ENCODE measurements at regions not wholly inside any gene's neighbourhood (a gene's known extent, or its start where the extent isn't known, plus 50 kb on each side); places are given as distances from the start of the nearest gene placed in this dataset.

GRCh38 chr11:15875943-15876342 lies 480.4 kb downstream of the SOX6 start:
- H3K4me1 ChIP-seq (ENCODE audit: insufficient read depth, low read length), result no peaks in the 10 kb centered on the region
- H4K20me1 ChIP-seq (ENCODE audit: low read length), result no peaks in the 10 kb centered on the region
- intact Hi-C loops (cut with micrococcal nuclease), result no loop called here
- H3K9me3 ChIP-seq (ENCODE audit: low read length), result no peaks in the 10 kb centered on the region
- no peak overlapping the region for H3K4me3 ChIP-seq (ENCODE audit: low read length)
- H3K4me2 ChIP-seq (ENCODE audit: low read length), result no peak overlapping the region
- CTCF ChIA-PET, result no interaction called here
- H3F3A ChIP-seq (ENCODE audit: low read length, unreplicated experiment), result no peaks in the 10 kb centered on the region
- H2AFZ ChIP-seq (ENCODE audit: low read length), result no peak overlapping the region
- no peak overlapping the region for H3K27ac ChIP-seq (ENCODE audit: low read length)
- ATAC-seq, result no peak
- no peak overlapping the region for H3K9ac ChIP-seq (ENCODE audit: low read length)
- no peak for DNase-seq
- no TSS peak for BruUV-seq (replicated peaks)
- no peaks in the 10 kb centered on the region for H3K79me2 ChIP-seq (ENCODE audit: low read length)
- H3K27me3 ChIP-seq (ENCODE audit: low read length), result no peaks in the 10 kb centered on the region
- H3K36me3 ChIP-seq (ENCODE audit: low read depth, low read length), result no peaks in the 10 kb centered on the region
- TF ChIP-seq EZH2 (IDR thresholded peaks at IDR 0.05; ENCODE audit: low read length, unreplicated experiment) (no peak), CTCF (conservative IDR thresholded peaks at IDR 0.05; ENCODE audit: low read depth, low read length) (no peak), EZH2phosphoT487 (IDR thresholded peaks at IDR 0.05; ENCODE audit: borderline replicate concordance, low read length) (no peak)
- H3K9me2 ChIP-seq (replicated peaks; ENCODE audit: low read length), result no peaks in the 10 kb centered on the region
- POLR2A ChIA-PET (ENCODE audit: unreplicated experiment), result no interaction called here

GRCh38 chr11:15878756-15879155 lies 477.6 kb downstream of the SOX6 start:
- Histone ChIP-seq H3K4me2 (ENCODE audit: low read length) (no peak overlapping the region), H3K27ac (ENCODE audit: low read length) (no peak overlapping the region), H3K36me3 (ENCODE audit: low read depth, low read length) (no peaks in the 10 kb centered on the region), H3K9me2 (replicated peaks; ENCODE audit: low read length) (no peaks in the 10 kb centered on the region), H2AFZ (ENCODE audit: low read length) (no peak overlapping the region), H3K4me1 (ENCODE audit: insufficient read depth, low read length) (no peaks in the 10 kb centered on the region), H3K27me3 (ENCODE audit: low read length) (no peaks in the 10 kb centered on the region; the same call in 1 of the 2 replicates), H3K79me2 (ENCODE audit: low read length) (no peaks in the 10 kb centered on the region), H3K4me3 (ENCODE audit: low read length) (no peak overlapping the region), H3F3A (ENCODE audit: low read length, unreplicated experiment) (no peaks in the 10 kb centered on the region), H4K20me1 (ENCODE audit: low read length) (no peaks in the 10 kb centered on the region), H3K9me3 (ENCODE audit: low read length) (no peaks in the 10 kb centered on the region), H3K9ac (ENCODE audit: low read length) (no peak overlapping the region)
- CTCF ChIA-PET, result no interaction called here
- no TSS peak for BruUV-seq (replicated peaks)
- no peak for DNase-seq
- TF ChIP-seq EZH2phosphoT487 (IDR thresholded peaks at IDR 0.05; ENCODE audit: borderline replicate concordance, low read length) (no peak), EZH2 (IDR thresholded peaks at IDR 0.05; ENCODE audit: low read length, unreplicated experiment) (no peak), CTCF (conservative IDR thresholded peaks at IDR 0.05; ENCODE audit: low read depth, low read length) (no peak)
- ATAC-seq, result no peak
- POLR2A ChIA-PET (ENCODE audit: unreplicated experiment), result no interaction called here
- intact Hi-C loops (cut with micrococcal nuclease), result no loop called here

- no peak overlapping the region for H3K9ac ChIP-seq (ENCODE audit: low read length)
Measured at GRCh38 chr11:15880291-15880690, 476.1 kb downstream of the SOX6 start.

More at GRCh38 chr11:15880291-15880690, 476.1 kb downstream of the SOX6 start:
- DNase-seq (no peak), ATAC-seq (no peak)
- Histone ChIP-seq H4K20me1 (ENCODE audit: low read length) (no peaks in the 10 kb centered on the region), H3K27ac (ENCODE audit: low read length) (no peak overlapping the region), H2AFZ (ENCODE audit: low read length) (no peak overlapping the region), H3K4me3 (ENCODE audit: low read length) (no peak overlapping the region), H3K9me2 (replicated peaks; ENCODE audit: low read length) (no peaks in the 10 kb centered on the region), H3K4me1 (ENCODE audit: insufficient read depth, low read length) (no peaks in the 10 kb centered on the region), H3F3A (ENCODE audit: low read length, unreplicated experiment) (no peaks in the 10 kb centered on the region), H3K36me3 (ENCODE audit: low read depth, low read length) (no peaks in the 10 kb centered on the region), H3K4me2 (ENCODE audit: low read length) (no peak overlapping the region), H3K79me2 (ENCODE audit: low read length) (no peaks in the 10 kb centered on the region), H3K9me3 (ENCODE audit: low read length) (no peaks in the 10 kb centered on the region), H3K27me3 (ENCODE audit: low read length) (no peaks in the 10 kb centered on the region; the same call in 1 of the 2 replicates)
- TF ChIP-seq EZH2 (IDR thresholded peaks at IDR 0.05; ENCODE audit: low read length, unreplicated experiment) (no peak), EZH2phosphoT487 (IDR thresholded peaks at IDR 0.05; ENCODE audit: borderline replicate concordance, low read length) (no peak), CTCF (conservative IDR thresholded peaks at IDR 0.05; ENCODE audit: low read depth, low read length) (no peak)
- intact Hi-C loops (cut with micrococcal nuclease), result no loop called here
- POLR2A ChIA-PET (ENCODE audit: unreplicated experiment), result no interaction called here
- BruUV-seq (replicated peaks), result no TSS peak
- CTCF ChIA-PET, result no interaction called here
